Effector CD8-positive, alpha-beta T cell (primary cell): ENCODE measurements at regions not wholly inside any gene's neighbourhood (a gene's known extent, or its start where the extent isn't known, plus 50 kb on each side); places are given as distances from the start of the nearest gene placed in this dataset.
"Not testable (repeated sequence)": the region's sequence is repeated elsewhere in the genome, so short reads cannot be mapped to it uniquely, and the experiment has no call there.

Experiments used
- DNase-seq: peaks from one replicate; lab custom pipeline; 2025; lab: John Stamatoyannopoulos, UW

DNA sequence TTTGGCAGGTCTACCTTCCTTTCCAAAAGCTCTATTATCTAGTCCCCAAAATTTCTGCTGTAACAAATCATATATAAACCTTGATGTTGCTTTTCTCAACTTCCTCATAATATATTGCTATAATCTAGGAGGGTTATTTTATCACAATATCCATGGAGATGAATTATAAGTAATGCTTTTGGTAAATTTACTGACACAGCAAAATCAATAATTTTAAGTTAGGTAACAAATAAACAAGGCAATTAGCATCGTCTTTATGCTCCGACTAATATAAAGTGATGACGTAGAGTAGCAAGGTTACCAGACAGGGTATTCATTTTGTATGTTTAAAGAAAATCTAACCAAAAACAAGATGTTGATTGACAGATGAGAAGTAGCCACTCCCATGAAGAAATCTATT is 132.3 kb upstream of the ST8SIA4 start:
- no peak for DNase-seq

DNA sequence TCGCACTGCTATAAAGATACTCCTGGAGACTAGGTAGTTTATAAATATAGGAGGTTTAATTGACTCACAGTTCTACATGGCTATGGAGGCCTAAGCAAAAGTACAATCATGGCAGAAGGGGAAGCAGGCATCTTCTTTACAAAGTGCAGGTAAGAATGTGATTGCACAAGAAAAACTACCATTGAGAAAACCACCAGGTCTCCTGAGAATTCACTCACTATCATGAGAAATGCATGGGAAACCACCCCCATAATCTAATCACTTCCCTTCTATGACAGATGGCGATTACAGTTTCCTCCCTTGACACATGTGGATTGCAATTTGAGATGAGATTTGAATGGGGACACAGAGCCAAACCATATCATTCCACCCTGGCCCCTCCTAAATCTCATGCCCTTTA is 121.2 kb upstream of the ST8SIA4 start:
- no peak for DNase-seq

DNA sequence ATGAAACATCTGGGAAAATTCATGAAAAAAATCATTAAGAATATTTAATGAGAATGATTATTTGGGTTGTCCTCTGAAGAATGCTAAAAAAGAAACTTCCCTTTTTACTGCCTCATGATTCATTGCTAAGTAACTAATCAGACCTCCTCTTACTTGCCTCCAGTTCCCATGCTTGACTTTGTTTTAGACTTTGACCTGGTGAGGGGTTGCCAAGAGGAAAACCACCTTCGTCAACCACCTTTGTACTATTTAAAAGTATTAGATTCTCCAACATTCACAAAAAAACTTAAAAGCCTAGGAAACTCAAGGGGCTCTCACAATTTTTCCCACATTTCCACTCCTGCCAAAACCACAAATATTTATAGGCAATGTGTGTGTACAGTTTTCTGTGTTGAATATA is 115.2 kb upstream of the ST8SIA4 start:
- DNase-seq = no peak

DNA sequence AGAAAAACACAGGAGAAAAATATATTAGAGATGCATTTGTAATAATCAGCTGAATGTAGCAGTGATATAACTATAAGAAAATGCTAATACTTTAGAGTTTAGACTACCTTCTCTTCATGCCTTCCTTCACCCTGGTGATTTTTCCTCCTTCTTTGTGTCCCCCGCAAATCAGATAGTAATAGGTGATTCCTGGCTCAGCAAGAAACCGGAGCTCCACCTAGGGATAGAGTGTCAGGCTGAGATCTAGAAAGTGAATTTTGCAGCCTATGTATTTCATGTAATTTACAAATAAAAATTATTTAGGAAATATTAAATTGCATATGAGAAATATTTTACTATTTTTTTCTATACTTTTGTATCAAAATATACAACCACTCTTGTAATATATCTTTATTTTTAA is 109.8 kb upstream of the ST8SIA4 start:
- DNase-seq = no peak

DNA sequence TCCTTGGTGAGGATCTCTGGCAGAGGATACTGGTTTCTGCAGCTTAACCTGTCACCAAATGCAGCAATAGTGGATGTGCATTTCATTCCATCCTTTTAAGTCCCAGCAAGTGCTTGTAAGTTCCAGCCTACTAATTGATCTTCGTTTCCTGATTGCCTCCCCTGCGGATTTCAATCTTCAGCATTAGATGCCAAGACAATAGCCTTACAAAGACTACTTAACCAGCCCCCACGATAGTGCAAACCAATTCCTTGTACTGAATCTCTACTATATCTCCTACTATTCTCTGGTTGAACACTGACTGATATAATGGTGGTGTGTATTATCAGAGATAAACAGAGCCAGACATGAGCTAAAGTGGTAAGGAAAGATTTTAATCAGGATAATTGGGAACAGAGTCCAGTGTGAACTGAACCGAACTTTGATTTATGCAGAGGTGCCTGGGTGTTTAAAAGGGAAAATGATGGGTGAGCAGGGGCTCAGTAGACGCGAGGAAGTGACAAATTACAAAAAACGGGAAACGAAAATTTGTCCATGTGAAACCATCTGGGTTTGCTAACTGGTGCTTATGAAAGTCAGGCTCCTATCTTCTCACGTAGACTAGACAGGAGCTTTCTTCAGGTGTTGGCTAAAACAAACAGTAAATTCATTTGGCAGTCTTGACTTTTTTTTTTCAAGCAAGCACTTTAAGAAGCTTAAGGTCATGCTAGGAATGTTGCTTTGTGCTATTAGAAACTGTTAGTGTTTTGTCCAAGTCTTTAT is 106.9 kb upstream of the ST8SIA4 start:
- DNase-seq = no peak

DNA sequence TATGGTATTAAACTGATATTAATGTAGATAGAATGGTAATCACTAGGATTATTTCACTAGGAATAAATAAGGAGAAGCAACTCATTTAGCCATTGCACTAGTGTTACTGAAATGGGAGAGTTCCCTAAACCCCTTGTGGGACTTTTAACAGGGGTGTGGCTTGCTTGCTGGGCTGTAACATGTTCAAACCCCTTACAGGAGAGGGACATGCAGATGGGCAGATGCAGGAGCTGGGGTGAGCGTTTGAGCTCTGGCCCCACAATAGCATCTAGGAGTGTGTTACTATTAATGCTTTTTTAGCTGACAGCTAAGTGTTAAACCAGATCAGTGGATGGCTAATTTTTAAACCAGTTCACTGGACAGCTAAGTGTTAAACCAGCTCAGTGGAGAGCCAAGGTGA is 89.3 kb upstream of the ST8SIA4 start:
- no peak for DNase-seq

DNA sequence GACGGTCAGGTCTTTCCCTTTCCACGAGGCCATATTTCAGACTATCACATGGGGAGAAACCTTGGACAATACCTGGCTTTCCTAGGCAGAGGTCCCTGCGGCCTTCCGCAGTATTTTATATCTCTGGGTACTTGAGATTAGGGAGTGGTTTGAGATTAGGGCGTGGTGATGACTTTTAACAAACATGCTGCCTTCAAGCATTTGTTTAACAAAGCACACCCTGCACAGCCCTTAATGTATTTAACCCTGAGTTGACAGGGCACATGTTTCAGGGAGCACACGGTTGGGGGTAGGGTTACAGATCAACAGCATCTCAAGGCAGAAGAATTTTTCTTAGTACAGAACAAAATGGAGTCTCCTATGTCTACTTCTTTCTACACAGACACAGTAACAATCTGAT is 80.5 kb upstream of the ST8SIA4 start:
- not testable (repeated sequence) for DNase-seq

DNA sequence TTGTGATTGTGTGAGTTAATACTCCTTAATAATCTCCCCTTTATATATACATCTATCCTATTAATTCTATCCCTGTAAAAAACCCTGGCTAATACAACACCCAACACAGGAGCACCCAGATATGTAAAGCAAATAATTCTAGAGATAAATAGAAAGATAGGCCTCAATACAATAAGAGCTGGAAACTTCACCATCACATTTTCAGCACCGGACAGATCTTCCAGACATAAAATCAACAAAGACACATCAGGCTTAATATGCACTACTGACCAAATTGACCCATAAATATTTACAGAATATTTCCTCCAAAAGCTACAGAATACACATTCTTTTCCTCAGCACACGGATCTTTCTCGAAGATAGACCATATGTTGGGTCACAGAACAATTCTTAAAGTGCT is 71.0 kb upstream of the ST8SIA4 start:
- DNase-seq = no peak

DNA sequence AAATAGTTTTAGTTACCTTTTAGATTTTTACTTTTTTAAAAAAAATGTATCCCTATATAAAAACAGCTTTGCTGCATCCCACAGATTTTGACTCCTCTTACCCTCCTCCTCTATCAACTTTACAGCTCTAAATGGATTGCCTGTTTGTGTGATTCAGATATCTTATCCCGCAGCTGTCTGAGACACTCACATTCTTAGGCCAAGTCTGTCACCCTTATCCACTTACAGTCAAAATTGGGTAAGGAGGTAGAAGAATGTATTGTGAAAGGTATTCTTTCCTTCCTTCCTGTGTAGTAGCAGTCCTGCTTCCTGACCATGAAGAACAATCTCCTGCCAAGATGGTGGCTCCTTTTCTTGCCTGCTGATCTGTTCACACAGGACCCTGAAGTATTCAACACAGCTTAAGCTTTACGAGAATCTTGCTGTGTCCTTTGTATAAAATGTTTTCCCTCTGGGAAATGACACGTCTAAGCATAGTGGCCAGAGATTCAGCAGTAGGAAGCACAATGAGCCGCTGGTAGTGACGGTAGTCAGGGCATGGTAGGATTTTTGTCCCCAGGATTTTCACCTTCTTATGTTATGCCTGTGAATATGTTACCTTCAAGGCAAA is 67.7 kb upstream of the ST8SIA4 start:
- DNase-seq = no peak

DNA sequence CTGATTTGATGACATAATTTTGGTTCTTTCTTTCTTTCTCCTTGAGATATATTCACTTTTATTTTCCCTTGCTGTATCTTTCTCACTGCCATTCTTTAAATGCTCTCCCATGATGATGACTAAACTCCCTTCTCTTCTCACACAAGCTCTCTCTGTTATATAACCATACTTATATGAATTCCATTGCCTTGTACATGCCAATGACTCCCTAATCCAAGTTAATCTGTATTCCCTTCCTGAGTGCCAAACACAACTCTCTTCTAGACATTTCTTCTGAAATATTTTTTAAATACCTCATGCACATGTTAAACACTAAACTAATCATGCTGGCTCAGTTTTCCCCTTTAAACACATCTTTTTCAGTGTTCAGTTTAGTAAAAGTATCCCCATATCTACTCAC is 62.2 kb upstream of the ST8SIA4 start:
- no peak for DNase-seq
